ENCODE measurements at regions not wholly inside any gene's neighbourhood (a gene's known extent, or its start where the extent isn't known, plus 50 kb on each side); places are given as distances from the start of the nearest gene placed in this dataset.

GRCh38 chr16:86913886-86914285 is 335.5 kb downstream of the FOXL1 start:
- no peak for DNase-seq (ENCODE audit: low read depth)
- no peak overlapping the region for H3K4me3 ChIP-seq (ENCODE audit: low read depth, low read length)
- no peak for TF ChIP-seq CTCF (conservative IDR thresholded peaks at IDR 0.05; ENCODE audit: low read depth, low read length)

GRCh38 chr16:86914876-86915717 is 336.7 kb downstream of the FOXL1 start:
- DNase-seq (ENCODE audit: low read depth): no peak
- H3K4me3 ChIP-seq (ENCODE audit: low read depth, low read length): no peak overlapping the region
- TF ChIP-seq CTCF (conservative IDR thresholded peaks at IDR 0.05; ENCODE audit: low read depth, low read length): no peak

- no peak for DNase-seq (ENCODE audit: low read depth)
- H3K4me3 ChIP-seq (ENCODE audit: low read depth, low read length): no peak overlapping the region
- TF ChIP-seq CTCF (conservative IDR thresholded peaks at IDR 0.05; ENCODE audit: low read depth, low read length): no peak
Observed at GRCh38 chr16:86917471-86918365, 339.4 kb downstream of the FOXL1 start.

GRCh38 chr16:86918637-86919036 is 340.3 kb downstream of the FOXL1 start:
- no peak for TF ChIP-seq CTCF (conservative IDR thresholded peaks at IDR 0.05; ENCODE audit: low read depth, low read length)
- no peak overlapping the region for H3K4me3 ChIP-seq (ENCODE audit: low read depth, low read length)
- no peak for DNase-seq (ENCODE audit: low read depth)

- no peak for TF ChIP-seq CTCF (conservative IDR thresholded peaks at IDR 0.05; ENCODE audit: low read depth, low read length)
- DNase-seq (ENCODE audit: low read depth): no peak
- no peak overlapping the region for H3K4me3 ChIP-seq (ENCODE audit: low read depth, low read length)
Observed at GRCh38 chr16:86919078-86919477, 340.7 kb downstream of the FOXL1 start.

- no peak for DNase-seq (ENCODE audit: low read depth)
- TF ChIP-seq CTCF (conservative IDR thresholded peaks at IDR 0.05; ENCODE audit: low read depth, low read length): no peak
Observed at GRCh38 chr16:86919578-86920305, 341.4 kb downstream of the FOXL1 start.

More at GRCh38 chr16:86919578-86920305, 341.4 kb downstream of the FOXL1 start:
- no peak overlapping the region for H3K4me3 ChIP-seq (ENCODE audit: low read depth, low read length)
